GM21825 (cell line): ENCODE measurements at regions not wholly inside any gene's neighbourhood (a gene's known extent, or its start where the extent isn't known, plus 50 kb on each side); places are given as distances from the start of the nearest gene placed in this dataset.

Experiments used
- ATAC-seq: cut with Tn5 transposase; IDR thresholded peaks from one replicate; pipeline ENCODE4 v1.9.1; 2021; ENCODE audit warnings: mild to moderate bottlenecking, moderate library complexity; ENCODE audit not compliant: unreplicated experiment

GRCh38 chr20:59403261-59403961 is 103.0 kb downstream of the EDN3 start:
- no peak for ATAC-seq

- ATAC-seq = no peak
Measured at GRCh38 chr20:59403962-59404314, 103.5 kb downstream of the EDN3 start.

- no peak for ATAC-seq
Measured at GRCh38 chr20:59404749-59405148, 104.3 kb downstream of the EDN3 start.

GRCh38 chr20:59405226-59406200 is 105.1 kb downstream of the EDN3 start:
- ATAC-seq = no peak

GRCh38 chr20:59406446-59406845 is 106.0 kb downstream of the EDN3 start:
- no peak for ATAC-seq

GRCh38 chr20:59411170-59411569 is 110.8 kb downstream of the EDN3 start:
- no peak for ATAC-seq

GRCh38 chr20:59411589-59411988 is 111.2 kb downstream of the EDN3 start:
- no peak for ATAC-seq

- no peak for ATAC-seq
Measured at GRCh38 chr20:59412181-59412580, 111.8 kb downstream of the EDN3 start.

- no peak for ATAC-seq
Measured at GRCh38 chr20:59412875-59413284, 112.5 kb downstream of the EDN3 start.

GRCh38 chr20:59413326-59413865 is 113.0 kb downstream of the EDN3 start:
- no peak for ATAC-seq

GRCh38 chr20:59414936-59415623 is 114.7 kb downstream of the EDN3 start:
- ATAC-seq = no peak

GRCh38 chr20:59416916-59417315 is 116.5 kb downstream of the EDN3 start:
- no peak for ATAC-seq

- ATAC-seq = no peak
Measured at GRCh38 chr20:59421089-59421488, 120.7 kb downstream of the EDN3 start.

GRCh38 chr20:59421920-59422637 is 121.7 kb downstream of the EDN3 start:
- ATAC-seq = no peak

GRCh38 chr20:59422872-59423544 is 122.6 kb downstream of the EDN3 start:
- no peak for ATAC-seq

GRCh38 chr20:59424976-59425375 is 124.6 kb downstream of the EDN3 start:
- ATAC-seq = no peak

- no peak for ATAC-seq
Measured at GRCh38 chr20:59425572-59425971, 125.2 kb downstream of the EDN3 start.

GRCh38 chr20:59428006-59428405 is 127.6 kb downstream of the EDN3 start:
- ATAC-seq = no peak

- ATAC-seq = no peak
Measured at GRCh38 chr20:59428441-59429205, 128.2 kb downstream of the EDN3 start.
